ENCODE measurements at regions not wholly inside any gene's neighbourhood (a gene's known extent, or its start where the extent isn't known, plus 50 kb on each side); places are given as distances from the start of the nearest gene placed in this dataset.

GRCh38 chrX:35682476-35682875 lies 115.7 kb upstream of the MAGEB16 start:
- in situ Hi-C loops (cut with HindIII; ENCODE audit: low pct_unique_long_range_greater_than_20kb, low sequenced_read_pairs) = no loop called here
- DNase-seq (ENCODE audit: low read depth, low spot score) = no peak

GRCh38 chrX:35696760-35697234 lies 101.3 kb upstream of the MAGEB16 start:
- in situ Hi-C loops (cut with HindIII; ENCODE audit: low pct_unique_long_range_greater_than_20kb, low sequenced_read_pairs) = no loop called here
- no peak for DNase-seq (ENCODE audit: low read depth, low spot score)

- in situ Hi-C loops (cut with HindIII; ENCODE audit: low pct_unique_long_range_greater_than_20kb, low sequenced_read_pairs) = no loop called here
- no peak for DNase-seq (ENCODE audit: low read depth, low spot score)
Measured at GRCh38 chrX:35699642-35700041, 98.5 kb upstream of the MAGEB16 start.

- in situ Hi-C loops (cut with HindIII; ENCODE audit: low pct_unique_long_range_greater_than_20kb, low sequenced_read_pairs) = no loop called here
Measured at GRCh38 chrX:35700121-35700520, 98.0 kb upstream of the MAGEB16 start.

GRCh38 chrX:35711281-35711680 lies 86.9 kb upstream of the MAGEB16 start:
- no peak for DNase-seq (ENCODE audit: low read depth, low spot score)
- in situ Hi-C loops (cut with HindIII; ENCODE audit: low pct_unique_long_range_greater_than_20kb, low sequenced_read_pairs) = no loop called here

More at GRCh38 chrX:35700121-35700520, 98.0 kb upstream of the MAGEB16 start:
- DNase-seq (ENCODE audit: low read depth, low spot score) = no peak

GRCh38 chrX:35722128-35722527 lies 76.0 kb upstream of the MAGEB16 start:
- in situ Hi-C loops (cut with HindIII; ENCODE audit: low pct_unique_long_range_greater_than_20kb, low sequenced_read_pairs) = no loop called here
- DNase-seq (ENCODE audit: low read depth, low spot score) = no peak

GRCh38 chrX:35726176-35726575 lies 72.0 kb upstream of the MAGEB16 start:
- DNase-seq (ENCODE audit: low read depth, low spot score) = peak; percentile 33
- in situ Hi-C loops (cut with HindIII; ENCODE audit: low pct_unique_long_range_greater_than_20kb, low sequenced_read_pairs) = no loop called here

- in situ Hi-C loops (cut with HindIII; ENCODE audit: low pct_unique_long_range_greater_than_20kb, low sequenced_read_pairs) = no loop called here
- no peak for DNase-seq (ENCODE audit: low read depth, low spot score)
Measured at GRCh38 chrX:35728481-35728880, 69.7 kb upstream of the MAGEB16 start.

GRCh38 chrX:35733879-35734278 lies 64.3 kb upstream of the MAGEB16 start:
- no peak for DNase-seq (ENCODE audit: low read depth, low spot score)
- in situ Hi-C loops (cut with HindIII; ENCODE audit: low pct_unique_long_range_greater_than_20kb, low sequenced_read_pairs) = no loop called here

- DNase-seq (ENCODE audit: low read depth, low spot score) = no peak
- in situ Hi-C loops (cut with HindIII; ENCODE audit: low pct_unique_long_range_greater_than_20kb, low sequenced_read_pairs) = no loop called here
Measured at GRCh38 chrX:35741142-35741541, 57.0 kb upstream of the MAGEB16 start.

GRCh38 chrX:35743331-35743730 lies 54.8 kb upstream of the MAGEB16 start:
- in situ Hi-C loops (cut with HindIII; ENCODE audit: low pct_unique_long_range_greater_than_20kb, low sequenced_read_pairs) = no loop called here
- DNase-seq (ENCODE audit: low read depth, low spot score) = no peak

Small RNA genes in the stretch of these regions (small RNA-seq; reads per million reads assigned to genes)
- 0 reads per million in 2 experiments for gene RNU6-1087P
